HEK293 (cell line): ENCODE measurements at regions not wholly inside any gene's neighbourhood (a gene's known extent, or its start where the extent isn't known, plus 50 kb on each side); places are given as distances from the start of the nearest gene placed in this dataset.

ENCODE experiments used
- CTCF ChIA-PET: fragments of 350-600 bp; formaldehyde crosslinking; extraction: SDS; loops from one replicate; lab custom pipeline; 2021; ENCODE audit warnings: antibody characterized with exemption; lab: Yijun Ruan, JAX
- POLR2A ChIA-PET: fragments of 300-600 bp; formaldehyde crosslinking; extraction: SDS; loops from one replicate; lab custom pipeline; 2020; ENCODE audit warnings: antibody characterized with exemption, inconsistent platforms; lab: Yijun Ruan, JAX
- H3K27ac ChIP-seq: fragments of 200-500 bp; sonication (Bioruptor generic); 2 replicates; pipeline ENCODE4 v1.5.1; 2014; ENCODE audit warnings: low read depth, low read length, control low read depth, inconsistent platforms; ENCODE audit errors: extremely low read depth
- H3K36me3 ChIP-seq, 2 experiments: fragments of 200-500 bp in 1 of 2; sonication (Bioruptor generic) in 1 of 2; 1 replicate in 1 of 2; 2 replicates in 1 of 2; pipeline ENCODE4 v1.5.1; 2014 to 2017; ENCODE audit warnings: inconsistent platforms in 2 of 2, low read length in 2 of 2; ENCODE audit not compliant: control insufficient read depth in 2 of 2, insufficient read depth in 1 of 2
- H3K4me1 ChIP-seq: fragments of 200-500 bp; sonication (Bioruptor generic); 2 replicates; pipeline ENCODE4 v1.5.1; 2014; ENCODE audit warnings: mild to moderate bottlenecking, low read length, inconsistent platforms; ENCODE audit not compliant: control insufficient read depth, insufficient read depth
- H3K4me3 ChIP-seq: 2 replicates; pipeline ENCODE4 v1.5.1; 2011; ENCODE audit warnings: low read depth, mild to moderate bottlenecking, control low read depth, low read length, moderate library complexity
- H3K9me3 ChIP-seq: fragments of 200-500 bp; sonication (Bioruptor generic); 2 replicates; pipeline ENCODE4 v1.5.1; 2014; ENCODE audit warnings: low read depth, low read length, inconsistent platforms; ENCODE audit not compliant: control insufficient read depth, insufficient read depth
- BCL6B ChIP-seq: fragments of 450-650 bp; formaldehyde crosslinking; IDR thresholded peaks from 2 replicates; pipeline ENCODE4 v1.5.1; 2017; ENCODE audit warnings: missing biosample characterization, missing genetic modification characterization
- KLF8 ChIP-seq: fragments of 450-650 bp; formaldehyde crosslinking; IDR thresholded peaks from 2 replicates; pipeline ENCODE4 v1.5.1; 2016; ENCODE audit warnings: missing biosample characterization, missing genetic modification characterization
- MEIS1 ChIP-seq: sonication (generic); formaldehyde crosslinking; IDR thresholded peaks from 2 replicates; pipeline ENCODE4 v1.8.1; 2022; ENCODE audit warnings: missing genetic modification reagents, mild to moderate bottlenecking, borderline replicate concordance
- RBAK ChIP-seq: fragments of 450-650 bp; formaldehyde crosslinking; IDR thresholded peaks from 2 replicates; pipeline ENCODE4 v1.5.1; 2016; ENCODE audit warnings: missing biosample characterization, missing genetic modification characterization
- SP7 ChIP-seq: fragments of 450-650 bp; formaldehyde crosslinking; IDR thresholded peaks from 2 replicates; pipeline ENCODE4 v1.5.1; 2016; ENCODE audit warnings: missing biosample characterization, missing genetic modification characterization
- TCF7L2 ChIP-seq: IDR thresholded peaks from 2 replicates; pipeline ENCODE4 v1.6.1; 2011; ENCODE audit warnings: low read depth, mild to moderate bottlenecking, inconsistent platforms, low read length, moderate library complexity, borderline replicate concordance
- ZBTB10 ChIP-seq: fragments of 450-650 bp; formaldehyde crosslinking; IDR thresholded peaks from 2 replicates; pipeline ENCODE4 v1.5.1; 2016; ENCODE audit warnings: missing biosample characterization, missing genetic modification characterization
- ZNF112 ChIP-seq: fragments of 450-650 bp; formaldehyde crosslinking; IDR thresholded peaks from 2 replicates; pipeline ENCODE4 v1.5.0; 2017; ENCODE audit warnings: missing biosample characterization, missing genetic modification characterization
- ZNF114 ChIP-seq: fragments of 450-650 bp; formaldehyde crosslinking; IDR thresholded peaks from 2 replicates; pipeline ENCODE4 v1.5.0; 2017; ENCODE audit warnings: missing biosample characterization, missing genetic modification characterization
- ZNF16 ChIP-seq: fragments of 450-650 bp; formaldehyde crosslinking; IDR thresholded peaks from 2 replicates; pipeline ENCODE4 v1.5.1; 2016; ENCODE audit warnings: low read depth, missing biosample characterization, missing genetic modification characterization
- ZNF175 ChIP-seq: fragments of 450-650 bp; formaldehyde crosslinking; IDR thresholded peaks from 2 replicates; pipeline ENCODE4 v1.5.1; 2016; ENCODE audit warnings: missing biosample characterization, missing genetic modification characterization
- ZNF184 ChIP-seq: fragments of 450-650 bp; IDR thresholded peaks from 2 replicates; pipeline ENCODE4 v1.5.1; 2018; ENCODE audit warnings: missing biosample characterization, mild to moderate bottlenecking, missing genetic modification characterization
- ZNF26 ChIP-seq: fragments of 450-650 bp; formaldehyde crosslinking; IDR thresholded peaks from 2 replicates; pipeline ENCODE4 v1.5.1; 2016; ENCODE audit warnings: missing biosample characterization, missing genetic modification characterization
- ZNF391 ChIP-seq: fragments of 450-650 bp; formaldehyde crosslinking; IDR thresholded peaks from 2 replicates; pipeline ENCODE4 v1.5.1; 2016; ENCODE audit warnings: low read depth, missing biosample characterization, missing genetic modification characterization, borderline replicate concordance
- ZNF433 ChIP-seq: fragments of 450-650 bp; formaldehyde crosslinking; IDR thresholded peaks from 2 replicates; pipeline ENCODE4 v1.5.1; 2016; ENCODE audit warnings: missing biosample characterization, missing genetic modification characterization, low read depth
- ZNF518A ChIP-seq: fragments of 450-650 bp; formaldehyde crosslinking; conservative IDR thresholded peaks from 2 replicates; pipeline ENCODE4 v1.5.1; 2016; ENCODE audit warnings: low read depth, missing biosample characterization, missing genetic modification characterization
- ZNF549 ChIP-seq: fragments of 450-650 bp; IDR thresholded peaks from 2 replicates; pipeline ENCODE4 v1.5.1; 2018; ENCODE audit warnings: missing biosample characterization, missing genetic modification characterization, mild to moderate bottlenecking, inconsistent platforms, moderate library complexity
- ZNF558 ChIP-seq: fragments of 450-650 bp; formaldehyde crosslinking; IDR thresholded peaks from 2 replicates; pipeline ENCODE4 v1.5.1; 2016; ENCODE audit warnings: missing biosample characterization, missing genetic modification characterization
- ZNF610 ChIP-seq: fragments of 450-650 bp; formaldehyde crosslinking; IDR thresholded peaks from 2 replicates; pipeline ENCODE4 v1.5.1; 2016; ENCODE audit warnings: missing biosample characterization, missing genetic modification characterization, borderline replicate concordance
- ZNF629 ChIP-seq: fragments of 450-650 bp; formaldehyde crosslinking; IDR thresholded peaks from 2 replicates; pipeline ENCODE4 v1.5.1; 2017; ENCODE audit warnings: missing biosample characterization, missing genetic modification characterization

- Histone ChIP-seq H3K4me3 (no peak overlapping the region), H3K4me1 (no peaks in the 10 kb centered on the region), H3K36me3 (no peaks in the 10 kb centered on the region), H3K9me3 (no peaks in the 10 kb centered on the region), H3K27ac (no peak overlapping the region)
- POLR2A ChIA-PET = no interaction called here
- TF ChIP-seq ZNF175 (tag by site-specific recombination) (no peak), ZNF558 (no peak), MEIS1 (CRISPR knock-in tag) (no peak), KLF8 (tag by site-specific recombination) (no peak), BCL6B (tag by site-specific recombination) (no peak), ZNF26 (tag by site-specific recombination) (no peak)
- CTCF ChIA-PET = no interaction called here
Observed at GRCh38 chr3:115397433-115397832, 225.9 kb upstream of the GAP43 start.

GRCh38 chr3:115398506-115398905 lies 224.8 kb upstream of the GAP43 start:
- no peaks in the 10 kb centered on the region for H3K36me3 ChIP-seq
- ChIA-PET POLR2A (no interaction called here), CTCF (no interaction called here)
- H3K4me1 ChIP-seq = no peaks in the 10 kb centered on the region
- no peak overlapping the region for H3K27ac ChIP-seq
- no peaks in the 10 kb centered on the region for H3K9me3 ChIP-seq
- H3K4me3 ChIP-seq = no peak overlapping the region
- TF ChIP-seq ZNF433 (tag by site-specific recombination) (no peak), RBAK (tag by site-specific recombination) (no peak), ZNF629 (tag by site-specific recombination) (no peak), ZNF114 (tag by site-specific recombination) (no peak), ZNF184 (no peak), TCF7L2 (no peak), ZBTB10 (no peak), SP7 (tag by site-specific recombination) (no peak), ZNF549 (tag by site-specific recombination) (no peak), ZNF112 (tag by site-specific recombination) (no peak)

GRCh38 chr3:115399750-115400149 lies 223.6 kb upstream of the GAP43 start:
- no peaks in the 10 kb centered on the region for H3K9me3 ChIP-seq
- H3K27ac ChIP-seq = no peak overlapping the region
- no peak overlapping the region for H3K4me3 ChIP-seq
- POLR2A ChIA-PET = no interaction called here
- no peaks in the 10 kb centered on the region for H3K4me1 ChIP-seq
- H3K36me3 ChIP-seq = no peaks in the 10 kb centered on the region
- CTCF ChIA-PET = no interaction called here
- TF ChIP-seq ZNF610 (tag by site-specific recombination) = no peak
- no peak for TF ChIP-seq ZNF629 (tag by site-specific recombination)
- TF ChIP-seq RBAK (tag by site-specific recombination) = no peak
- no peak for TF ChIP-seq ZNF391 (tag by site-specific recombination)
- TF ChIP-seq ZNF16 (tag by site-specific recombination) = no peak
- TF ChIP-seq ZNF518A (tag by site-specific recombination) = no peak
- TF ChIP-seq ZNF558 = no peak
